SK-N-DZ (cell line): ENCODE measurements at regions not wholly inside any gene's neighbourhood (a gene's known extent, or its start where the extent isn't known, plus 50 kb on each side); places are given as distances from the start of the nearest gene placed in this dataset.
"Not testable (repeated sequence)": the region's sequence is repeated elsewhere in the genome, so short reads cannot be mapped to it uniquely, and the experiment has no call there.

Experiments used
- DNase-seq: peaks from one replicate; pipeline ENCODE4 v3.0.0-alpha.2; 2015; ENCODE audit warnings: low spot score

GRCh38 chr3:152772674-152773225 is 62.2 kb upstream of the P2RY1 start:
- no peak for DNase-seq

- DNase-seq, result no peak
Observed at GRCh38 chr3:152773633-152774032, 61.3 kb upstream of the P2RY1 start.

DNA sequence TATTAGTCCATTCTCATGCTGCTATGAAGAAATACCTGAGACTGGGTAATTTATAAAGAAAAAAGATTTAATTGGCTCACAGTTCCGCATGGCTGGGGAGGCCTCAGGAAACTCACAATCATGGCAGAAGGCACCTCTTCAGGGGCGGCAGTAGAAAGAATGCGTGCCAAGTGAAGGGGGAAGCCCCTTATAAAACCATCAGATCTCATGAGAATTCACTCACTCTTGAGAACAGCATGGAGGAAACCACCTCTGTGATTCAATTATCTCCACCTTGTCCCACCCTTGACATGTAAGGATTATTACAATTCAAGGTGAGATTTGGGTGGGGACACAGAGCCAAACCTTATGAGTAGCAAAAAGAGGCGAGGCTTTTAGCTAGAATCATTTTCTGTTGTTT is 60.7 kb upstream of the P2RY1 start:
- DNase-seq, result not testable (repeated sequence)

DNA sequence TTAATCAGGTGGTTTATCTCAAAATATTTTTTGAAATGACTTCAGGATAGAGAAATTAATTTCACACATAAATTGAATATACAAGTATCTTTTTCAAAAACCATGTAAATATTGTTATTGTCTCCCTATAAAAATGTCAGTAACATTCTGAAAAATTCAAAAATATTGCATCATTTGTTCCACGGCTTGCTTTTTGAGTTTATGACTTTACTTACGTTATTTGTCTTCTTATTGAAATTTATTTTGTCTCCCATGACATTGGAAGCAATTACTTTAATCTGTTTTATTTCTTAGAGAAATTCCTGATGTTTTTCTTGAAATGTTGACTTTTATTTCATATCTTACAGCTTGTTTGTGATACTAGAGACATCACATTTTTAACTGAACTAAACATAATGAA is 56.9 kb upstream of the P2RY1 start:
- no peak for DNase-seq

DNA sequence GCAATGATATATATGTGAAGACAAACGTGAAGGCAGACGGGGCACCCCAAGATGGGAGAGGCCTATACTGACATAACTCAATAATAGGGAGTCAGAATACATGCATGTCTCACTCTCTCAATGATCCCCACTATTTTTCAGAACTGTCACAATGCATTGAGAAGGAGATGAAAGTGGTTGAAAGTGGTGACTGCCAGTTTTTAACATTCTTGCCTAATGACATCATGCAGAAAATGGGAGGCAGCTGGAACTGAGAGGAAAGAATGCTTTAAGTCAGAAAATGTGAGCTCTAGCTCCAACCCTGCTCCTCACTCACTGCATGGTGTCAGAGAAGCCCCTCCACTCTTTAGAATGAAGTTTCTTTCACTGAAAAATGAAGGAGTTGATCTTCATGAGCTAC is 55.3 kb upstream of the P2RY1 start:
- DNase-seq, result no peak

DNA sequence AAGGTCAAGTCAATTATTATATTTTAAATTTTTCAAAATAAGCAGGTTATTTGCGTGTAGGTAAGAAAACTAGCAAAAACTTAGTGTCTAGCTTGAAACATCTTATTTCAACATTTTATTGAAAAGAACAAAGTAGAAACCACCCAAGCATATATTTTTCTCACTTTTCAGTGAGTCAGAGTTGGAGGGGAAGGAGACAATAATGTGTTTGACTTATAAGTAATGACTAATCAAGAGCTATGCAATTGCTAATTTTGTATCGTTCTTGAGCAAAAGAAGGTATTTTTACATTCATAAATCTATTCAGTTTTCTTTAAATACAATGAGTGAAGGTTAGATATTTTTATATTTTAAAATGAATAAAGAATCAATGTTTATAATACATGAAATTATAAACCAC is 54.4 kb upstream of the P2RY1 start:
- no peak for DNase-seq

- DNase-seq, result no peak
Observed at GRCh38 chr3:152785051-152785450, 49.9 kb upstream of the P2RY1 start.
